B cell (primary cell): ENCODE measurements at regions not wholly inside any gene's neighbourhood (a gene's known extent, or its start where the extent isn't known, plus 50 kb on each side); places are given as distances from the start of the nearest gene placed in this dataset.

Experiments used
- ATAC-seq: fragments of 200-7000 bp; cut with Tn5 transposase; one replicate; pipeline ENCODE4 v1.10.0; 2021; ENCODE audit warnings: low read depth, mild to moderate bottlenecking, moderate number of reproducible peaks, moderate library complexity
- CTCF ChIA-PET: fragments of 350-600 bp; sonication (Branson Sonifier 250); formaldehyde crosslinking; loops from one replicate; lab custom pipeline; 2021; ENCODE audit warnings: antibody characterized with exemption, inconsistent platforms; lab: Charles Lee
- POLR2A ChIA-PET: fragments of 350-600 bp; sonication (Branson Sonifier 250); formaldehyde crosslinking; loops from one replicate; lab custom pipeline; 2021; ENCODE audit warnings: antibody characterized with exemption; lab: Charles Lee
- DNase-seq: peaks from one replicate; pipeline ENCODE4 v3.0.0; 2013
- H2AFZ ChIP-seq: 2 replicates; pipeline ENCODE4 v1.6.1; 2012; ENCODE audit warnings: mild to moderate bottlenecking, low read depth, low read length; ENCODE audit not compliant: insufficient read depth, poor library complexity, severe bottlenecking
- H3K27ac ChIP-seq, 2 donors: 1 replicate in 1 of 2; 2 replicates in 1 of 2; pipeline ENCODE4 v1.5.1; 2012 to 2013; ENCODE audit warnings: low read length in 2 of 2, mild to moderate bottlenecking in 2 of 2, moderate library complexity in 1 of 2
- H3K27me3 ChIP-seq, 4 experiments: fragments of 200-600 bp in 1 of 4; sonication (generic) in 1 of 4; replicated peaks in 1 of 4; 1 replicate in 2 of 4; 2 replicates in 2 of 4; pipeline versions ENCODE4 v1.6.1 to v1.7.0; 2013 to 2016; ENCODE audit warnings: low read length in 3 of 4, mild to moderate bottlenecking in 2 of 4, mixed read lengths in 1 of 4, moderate library complexity in 1 of 4; ENCODE audit not compliant: insufficient read depth in 4 of 4, control insufficient read depth in 3 of 4; ENCODE audit errors: control extremely low read depth in 1 of 4
- H3K36me3 ChIP-seq, 2 experiments: replicated peaks in 1 of 2; 1 replicate in 1 of 2; 2 replicates in 1 of 2; pipeline versions ENCODE4 v1.6.1 to v1.7.1; 2013; ENCODE audit warnings: low read length in 1 of 2; ENCODE audit not compliant: insufficient read depth in 2 of 2, control insufficient read depth in 1 of 2; ENCODE audit errors: control extremely low read depth in 1 of 2, extremely low read depth in 1 of 2
- H3K4me1 ChIP-seq, 2 donors: fragments of 200-600 bp in 1 of 2; sonication (generic) in 1 of 2; 1 replicate in 1 of 2; 2 replicates in 1 of 2; pipeline versions ENCODE4 v1.5.1 to v1.6.1; 2013 to 2017; ENCODE audit warnings: low read length in 2 of 2; ENCODE audit not compliant: control insufficient read depth in 2 of 2, insufficient read depth in 2 of 2
- H3K4me2 ChIP-seq: replicated peaks from 2 replicates; pipeline ENCODE3; 2012; ENCODE audit warnings: mild to moderate bottlenecking, low read depth, low read length; ENCODE audit not compliant: poor library complexity, severe bottlenecking
- H3K4me3 ChIP-seq, 5 experiments: fragments of 200-600 bp in 1 of 5; sonication (generic) in 1 of 5; 1 replicate in 3 of 5; 2 replicates in 2 of 5; pipeline versions ENCODE4 v1.5.1 to v1.7.0; 2011 to 2016; ENCODE audit warnings: low read length in 4 of 5, mild to moderate bottlenecking in 4 of 5, low read depth in 2 of 5, control low read depth in 1 of 5, moderate library complexity in 1 of 5; ENCODE audit not compliant: insufficient read depth in 1 of 5; ENCODE audit errors: control extremely low read depth in 1 of 5, extremely low read depth in 1 of 5
- H3K79me2 ChIP-seq: fragments of 200-600 bp; sonication (generic); one replicate; pipeline ENCODE4 v1.6.0; 2016; ENCODE audit warnings: low read length; ENCODE audit not compliant: control insufficient read depth, insufficient read depth
- H3K9ac ChIP-seq: fragments of 200-600 bp; sonication (generic); 2 replicates; pipeline ENCODE4 v1.6.1; 2017; ENCODE audit warnings: mild to moderate bottlenecking, low read length, moderate library complexity
- H3K9me3 ChIP-seq, 3 donors: one replicate each; pipeline versions ENCODE4 v1.6.1 to v1.7.1; 2013; ENCODE audit warnings: low read length in 2 of 3; ENCODE audit not compliant: control insufficient read depth in 2 of 3, insufficient read depth in 1 of 3; ENCODE audit errors: control extremely low read depth in 1 of 3
- H4K20me1 ChIP-seq: 2 replicates; pipeline ENCODE4 v1.6.0; 2012; ENCODE audit warnings: mild to moderate bottlenecking, low read length; ENCODE audit not compliant: insufficient read depth, control insufficient read depth, poor library complexity, severe bottlenecking
- H3K27ac Mint-ChIP-seq: one replicate; pipeline ENCODE4 v1.8.0; 2021; ENCODE audit warnings: mixed read lengths
- H3K27me3 Mint-ChIP-seq: one replicate; pipeline ENCODE4 v1.8.0; 2021; ENCODE audit warnings: mixed read lengths
- H3K4me1 Mint-ChIP-seq: one replicate; pipeline ENCODE4 v1.8.0; 2021; ENCODE audit warnings: mixed read lengths
- H3K4me3 Mint-ChIP-seq: one replicate; pipeline ENCODE4 v1.8.0; 2021; ENCODE audit warnings: mixed read lengths
- H3K9me3 Mint-ChIP-seq: one replicate; pipeline ENCODE4 v1.8.0; 2022; ENCODE audit warnings: mixed read lengths; ENCODE audit not compliant: insufficient read depth
- CTCF ChIP-seq: fragments of 200-600 bp; IDR thresholded peaks from one replicate; pipeline ENCODE4 v1.8.0; 2022; ENCODE audit warnings: antibody characterized with exemption, mild to moderate bottlenecking
- EZH2 ChIP-seq: IDR thresholded peaks from 2 replicates; pipeline ENCODE4 v1.6.1; 2012; ENCODE audit warnings: borderline replicate concordance, low read depth, mild to moderate bottlenecking, moderate library complexity, low read length; ENCODE audit not compliant: insufficient read depth, poor library complexity, severe bottlenecking
- WGBS: methylation state at CpG from one replicate; pipeline ENCODE4 v1.1.5; 2013; ENCODE audit warnings: missing lambda C conversion rate; ENCODE audit not compliant: insufficient coverage; 5-methylcytosine and 5-hydroxymethylcytosine counted together
- intact Hi-C: fragments of 100-400 bp; cut with micrococcal nuclease; formaldehyde crosslinking; loops from one replicate; pipeline ENCODE4 v1.10.0; 2022

- ATAC-seq (no peak), DNase-seq (no peak)
- ChIA-PET CTCF (no interaction called here), POLR2A (no interaction called here)
- Histone ChIP-seq H3K27me3 (no peaks in the 10 kb centered on the region), H3K4me3 (no peak overlapping the region), H3K4me1 (no peaks in the 10 kb centered on the region), H3K4me2 (no peak overlapping the region), H3K27ac (no peak overlapping the region), H4K20me1 (no peaks in the 10 kb centered on the region), H3K79me2 (no peaks in the 10 kb centered on the region), H2AFZ (no peak overlapping the region), H3K36me3 (no peaks in the 10 kb centered on the region), H3K9me3 (no peaks in the 10 kb centered on the region), H3K9ac (no peak overlapping the region)
- intact Hi-C loops, result no loop called here
- no CpG with 5 or more reads among the region's 2 CpGs for WGBS
- Mint-ChIP-seq H3K27me3 (no peaks in the 10 kb centered on the region), H3K9me3 (no peaks in the 10 kb centered on the region), H3K27ac (no peak overlapping the region), H3K4me1 (no peaks in the 10 kb centered on the region), H3K4me3 (no peak overlapping the region)
- no peak for TF ChIP-seq CTCF
- TF ChIP-seq EZH2, result no peak
These were observed 86.8 kb downstream of the ZC3H11B start for GRCh38 chr1:219526074-219526473.

- H3K4me3 Mint-ChIP-seq, result no peak overlapping the region
- ChIA-PET POLR2A (no interaction called here), CTCF (no interaction called here)
- WGBS, result no CpG with 5 or more reads among the region's 2 CpGs
- TF ChIP-seq EZH2, result no peak
- TF ChIP-seq CTCF, result no peak
- Histone ChIP-seq H3K27ac (no peak overlapping the region), H3K4me1 (no peaks in the 10 kb centered on the region), H4K20me1 (no peaks in the 10 kb centered on the region), H3K9me3 (no peaks in the 10 kb centered on the region), H3K4me2 (no peak overlapping the region), H2AFZ (no peak overlapping the region), H3K4me3 (no peak overlapping the region), H3K9ac (no peak overlapping the region), H3K27me3 (no peaks in the 10 kb centered on the region), H3K79me2 (no peaks in the 10 kb centered on the region), H3K36me3 (no peaks in the 10 kb centered on the region)
- ATAC-seq (no peak), DNase-seq (no peak)
- intact Hi-C loops, result no loop called here
- no peaks in the 10 kb centered on the region for H3K27me3 Mint-ChIP-seq
- H3K27ac Mint-ChIP-seq, result no peak overlapping the region
- H3K4me1 Mint-ChIP-seq, result no peaks in the 10 kb centered on the region
- no peaks in the 10 kb centered on the region for H3K9me3 Mint-ChIP-seq
These were observed 89.5 kb downstream of the ZC3H11B start for GRCh38 chr1:219523411-219523810.
